Thyroid gland (tissue), 4 donors: ENCODE measurements at regions not wholly inside any gene's neighbourhood (a gene's known extent, or its start where the extent isn't known, plus 50 kb on each side); places are given as distances from the start of the nearest gene placed in this dataset.

Source experiments
- POLR2A ChIP-seq, 2 donors: fragments of 450-650 bp; IDR thresholded peaks; one replicate each; pipeline ENCODE4 v1.6.1; 2017; ENCODE audit warnings: antibody characterized with exemption in 2 of 2, mild to moderate bottlenecking in 2 of 2, moderate library complexity in 1 of 2
- TF ChIP-seq, protein P1 (sequence below), 6 experiments: fragments of 200-600 bp in 3 of 6; fragments of 450-650 bp in 3 of 6; sonication (generic) in 3 of 6; IDR thresholded peaks; one replicate each; pipeline ENCODE4 v1.5.1; 2016 to 2019; ENCODE audit warnings: antibody characterized with exemption in 6 of 6, mild to moderate bottlenecking in 2 of 6, inconsistent platforms in 1 of 6, moderate library complexity in 1 of 6

DNA sequence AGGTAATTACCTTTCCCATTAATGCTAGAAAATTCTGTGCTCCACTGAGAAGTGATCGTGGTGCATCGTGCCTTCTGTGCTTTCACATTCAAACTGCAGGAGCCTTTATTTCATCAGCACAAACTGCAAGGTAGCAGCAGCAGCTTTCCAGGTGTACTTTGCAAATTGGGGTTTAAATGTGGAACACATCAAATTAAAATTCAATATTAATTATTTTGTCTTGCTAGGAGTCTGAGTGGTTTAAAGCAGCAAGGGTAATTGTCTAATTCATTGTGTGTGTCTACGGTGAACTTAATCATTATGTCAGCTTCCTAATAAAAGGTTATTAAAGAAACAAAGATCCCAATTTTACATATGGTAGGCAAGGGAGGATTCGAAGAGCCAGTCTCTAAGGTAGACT, 180.8 kb upstream of the ATP5MC3 start:
- no peak for TF ChIP-seq POLR2A (IDR thresholded peaks at IDR 0.05)
- TF ChIP-seq, protein P1, sequence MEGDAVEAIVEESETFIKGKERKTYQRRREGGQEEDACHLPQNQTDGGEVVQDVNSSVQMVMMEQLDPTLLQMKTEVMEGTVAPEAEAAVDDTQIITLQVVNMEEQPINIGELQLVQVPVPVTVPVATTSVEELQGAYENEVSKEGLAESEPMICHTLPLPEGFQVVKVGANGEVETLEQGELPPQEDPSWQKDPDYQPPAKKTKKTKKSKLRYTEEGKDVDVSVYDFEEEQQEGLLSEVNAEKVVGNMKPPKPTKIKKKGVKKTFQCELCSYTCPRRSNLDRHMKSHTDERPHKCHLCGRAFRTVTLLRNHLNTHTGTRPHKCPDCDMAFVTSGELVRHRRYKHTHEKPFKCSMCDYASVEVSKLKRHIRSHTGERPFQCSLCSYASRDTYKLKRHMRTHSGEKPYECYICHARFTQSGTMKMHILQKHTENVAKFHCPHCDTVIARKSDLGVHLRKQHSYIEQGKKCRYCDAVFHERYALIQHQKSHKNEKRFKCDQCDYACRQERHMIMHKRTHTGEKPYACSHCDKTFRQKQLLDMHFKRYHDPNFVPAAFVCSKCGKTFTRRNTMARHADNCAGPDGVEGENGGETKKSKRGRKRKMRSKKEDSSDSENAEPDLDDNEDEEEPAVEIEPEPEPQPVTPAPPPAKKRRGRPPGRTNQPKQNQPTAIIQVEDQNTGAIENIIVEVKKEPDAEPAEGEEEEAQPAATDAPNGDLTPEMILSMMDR (IDR thresholded peaks at IDR 0.05), result no peak
